Neuronal stem cell (in vitro differentiated cells): ENCODE measurements at regions not wholly inside any gene's neighbourhood (a gene's known extent, or its start where the extent isn't known, plus 50 kb on each side); places are given as distances from the start of the nearest gene placed in this dataset.

Source experiments
- DNase-seq: peaks from one replicate; pipeline ENCODE4 v3.0.0-alpha.2; 2013; ENCODE audit warnings: low spot score
- H2AFZ ChIP-seq: one replicate; pipeline ENCODE4 v1.6.1; 2013; ENCODE audit warnings: mild to moderate bottlenecking, low read length, inconsistent platforms
- H2AK5ac ChIP-seq: 2 replicates; pipeline ENCODE4 v1.6.1; 2013; ENCODE audit warnings: low read depth, mild to moderate bottlenecking, inconsistent platforms, low read length, moderate library complexity, mixed read lengths
- H2BK120ac ChIP-seq: 2 replicates; pipeline ENCODE4 v1.6.1; 2013; ENCODE audit warnings: low read depth, mild to moderate bottlenecking, inconsistent platforms, low read length, moderate library complexity, mixed read lengths
- H2BK12ac ChIP-seq: one replicate; pipeline ENCODE4 v1.6.1; 2013; ENCODE audit warnings: low read length, inconsistent platforms
- H2BK15ac ChIP-seq: 2 replicates; pipeline ENCODE4 v1.6.1; 2013; ENCODE audit warnings: mild to moderate bottlenecking, low read length, inconsistent platforms, mixed read lengths
- H2BK5ac ChIP-seq: one replicate; pipeline ENCODE4 v1.6.1; 2013; ENCODE audit warnings: inconsistent platforms, mild to moderate bottlenecking, low read length, moderate library complexity
- H3K14ac ChIP-seq: one replicate; pipeline ENCODE4 v1.6.1; 2013; ENCODE audit warnings: low read length, inconsistent platforms
- H3K18ac ChIP-seq: 2 replicates; pipeline ENCODE4 v1.6.1; 2013; ENCODE audit warnings: low read length, inconsistent platforms
- H3K23ac ChIP-seq: 2 replicates; pipeline ENCODE4 v1.6.1; 2013; ENCODE audit warnings: low read depth, mild to moderate bottlenecking, mixed read lengths, low read length, inconsistent platforms; ENCODE audit not compliant: poor library complexity
- H3K27ac ChIP-seq: replicated peaks from 3 replicates; pipeline ENCODE4 v1.5.1; 2013; ENCODE audit warnings: low read length, inconsistent platforms
- H3K27me3 ChIP-seq, 3 experiments: 2 replicates each; pipeline ENCODE4 v1.6.1; 2013; ENCODE audit warnings: low read length in 3 of 3, mild to moderate bottlenecking in 2 of 3, inconsistent platforms in 1 of 3, low read depth in 1 of 3, mixed read lengths in 1 of 3, moderate library complexity in 1 of 3; ENCODE audit not compliant: control insufficient read depth in 3 of 3, insufficient read depth in 3 of 3
- H3K36me3 ChIP-seq, 2 donors: replicated peaks in 1 of 2; 2 replicates each; pipeline ENCODE4 v1.6.1; 2013; ENCODE audit warnings: low read length in 2 of 2; ENCODE audit not compliant: control insufficient read depth in 2 of 2, insufficient read depth in 2 of 2
- H3K4ac ChIP-seq: 2 replicates; pipeline ENCODE4 v1.6.1; 2013; ENCODE audit warnings: inconsistent platforms, mild to moderate bottlenecking, low read length, moderate library complexity
- H3K4me1 ChIP-seq, 2 donors: 1 replicate in 1 of 2; 2 replicates in 1 of 2; pipeline ENCODE4 v1.6.1; 2013; ENCODE audit warnings: low read length in 2 of 2, low read depth in 1 of 2; ENCODE audit not compliant: control insufficient read depth in 2 of 2, insufficient read depth in 1 of 2
- H3K4me2 ChIP-seq: one replicate; pipeline ENCODE4 v1.6.1; 2013; ENCODE audit warnings: mild to moderate bottlenecking, low read length, inconsistent platforms; ENCODE audit not compliant: insufficient read depth, poor library complexity, severe bottlenecking
- H3K4me3 ChIP-seq, 2 donors: 2 replicates each; pipeline ENCODE4 v1.5.1; 2013; ENCODE audit warnings: low read length in 2 of 2, mild to moderate bottlenecking in 2 of 2, inconsistent platforms in 1 of 2, moderate library complexity in 1 of 2
- H3K79me1 ChIP-seq: one replicate; pipeline ENCODE4 v1.6.1; 2013; ENCODE audit warnings: low read depth, mild to moderate bottlenecking, inconsistent platforms, low read length, moderate library complexity
- H3K9ac ChIP-seq: one replicate; pipeline ENCODE4 v1.6.1; 2013; ENCODE audit warnings: mild to moderate bottlenecking, low read depth, low read length, inconsistent platforms; ENCODE audit not compliant: poor library complexity
- H3K9me3 ChIP-seq, 2 donors: replicated peaks in 1 of 2; 2 replicates each; pipeline versions ENCODE3 to v1.6.1; 2013; ENCODE audit warnings: low read length in 2 of 2, mild to moderate bottlenecking in 2 of 2, inconsistent platforms in 1 of 2, low read depth in 1 of 2, mixed read lengths in 1 of 2, moderate library complexity in 1 of 2; ENCODE audit not compliant: control insufficient read depth in 2 of 2, insufficient read depth in 1 of 2
- H4K8ac ChIP-seq: one replicate; pipeline ENCODE4 v1.6.1; 2013; ENCODE audit warnings: low read depth, mild to moderate bottlenecking, inconsistent platforms, low read length, moderate library complexity
- H4K91ac ChIP-seq: one replicate; pipeline ENCODE4 v1.6.1; 2013; ENCODE audit warnings: low read length, low read depth, mild to moderate bottlenecking, inconsistent platforms; ENCODE audit not compliant: poor library complexity
- WGBS, 2 donors: extraction: QIAGEN DNeasy Blood & Tissue Kit; methylation state at CpG; one replicate each; pipeline ENCODE4 v1.1.7; 2013; ENCODE audit warnings: missing lambda C conversion rate in 2 of 2, mixed read lengths in 1 of 2; ENCODE audit not compliant: insufficient read length in 2 of 2, insufficient replicate concordance in 1 of 2; ENCODE audit errors: extremely low coverage in 2 of 2; 5-methylcytosine and 5-hydroxymethylcytosine counted together

DNA sequence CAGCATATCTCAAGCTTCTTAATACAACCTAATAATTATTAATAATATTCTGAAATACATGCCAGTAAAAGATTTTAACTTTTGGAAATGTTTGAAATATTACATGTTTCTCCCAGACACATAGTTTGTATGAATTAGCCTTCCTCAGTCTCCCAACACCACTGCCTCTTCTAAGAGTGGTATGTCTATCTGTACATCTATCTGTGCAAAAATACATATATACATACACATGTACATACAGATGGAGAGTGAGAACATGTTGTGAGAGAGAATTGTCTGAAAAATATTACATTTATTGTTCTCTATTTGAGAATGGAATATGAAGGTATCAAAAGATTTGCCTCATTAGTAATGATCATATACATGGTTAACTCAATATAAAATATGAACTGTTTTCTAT is 1567.2 kb upstream of the PRR20A start:
- Histone ChIP-seq H2AK5ac (no peak overlapping the region), H3K23ac (no peak overlapping the region), H2BK5ac (no peak overlapping the region), H3K4ac (no peak overlapping the region), H3K9ac (no peak overlapping the region), H4K91ac (no peak overlapping the region), H3K27ac (no peak overlapping the region), H3K4me1 (peaks cover 0 to 3% of the 10 kb centered on the region in 2 donors), H2BK15ac (no peak overlapping the region), H3K9me3 (no peaks in the 10 kb centered on the region), H3K18ac (no peak overlapping the region), H4K8ac (no peak overlapping the region), H3K4me2 (no peak overlapping the region), H3K14ac (no peak overlapping the region), H3K4me3 (no peak overlapping the region), H2AFZ (no peak overlapping the region), H2BK120ac (no peak overlapping the region), H2BK12ac (no peak overlapping the region), H3K27me3 (no peaks in the 10 kb centered on the region), H3K79me1 (no peaks in the 10 kb centered on the region), H3K36me3 (no peaks in the 10 kb centered on the region)
- DNase-seq: no peak

DNA sequence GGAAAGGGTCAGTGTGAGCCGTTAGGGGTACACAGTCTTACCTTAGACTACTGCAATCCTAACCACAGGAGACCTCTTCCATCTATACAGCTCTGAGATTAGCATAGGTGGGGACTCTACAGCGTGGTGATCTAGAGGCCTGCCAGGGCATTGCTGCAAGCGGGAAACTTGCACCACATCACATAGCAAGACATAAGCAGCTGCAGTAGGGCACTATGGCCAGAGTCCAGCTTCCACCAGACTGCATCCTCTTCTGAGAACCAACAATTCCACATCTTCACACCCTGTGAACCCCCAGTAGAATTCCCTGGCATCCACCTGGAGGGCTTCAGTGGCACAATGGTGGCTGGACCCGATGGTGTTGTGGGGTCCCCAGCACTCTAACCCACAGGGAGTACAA is 1564.3 kb upstream of the PRR20A start:
- no peaks in the 10 kb centered on the region for H3K27me3 ChIP-seq
- H3K4me1 ChIP-seq: peaks cover 0 to 3% of the 10 kb centered on the region in 2 donors
- no peak overlapping the region for H2BK5ac ChIP-seq
- H2AK5ac ChIP-seq: no peak overlapping the region
- no peak for DNase-seq
- H3K4me2 ChIP-seq: no peak overlapping the region
- H3K9ac ChIP-seq: no peak overlapping the region
- no peak overlapping the region for H3K14ac ChIP-seq
- H3K27ac ChIP-seq: no peak overlapping the region
- H3K36me3 ChIP-seq: no peaks in the 10 kb centered on the region
- H2BK12ac ChIP-seq: no peak overlapping the region
- no peak overlapping the region for H2BK15ac ChIP-seq
- no CpG with 5 or more reads among the region's 4 CpGs for WGBS, 2 donors
- no peaks in the 10 kb centered on the region for H3K79me1 ChIP-seq
- H2BK120ac ChIP-seq: no peak overlapping the region
- no peak overlapping the region for H4K8ac ChIP-seq
- H3K4ac ChIP-seq: no peak overlapping the region
- H4K91ac ChIP-seq: no peak overlapping the region
- H3K18ac ChIP-seq: peak overlapping the region; percentile 45
- H3K4me3 ChIP-seq: no peak overlapping the region
- H2AFZ ChIP-seq: peak overlapping the region; percentile 82
- no peak overlapping the region for H3K23ac ChIP-seq
- no peaks in the 10 kb centered on the region for H3K9me3 ChIP-seq

DNA sequence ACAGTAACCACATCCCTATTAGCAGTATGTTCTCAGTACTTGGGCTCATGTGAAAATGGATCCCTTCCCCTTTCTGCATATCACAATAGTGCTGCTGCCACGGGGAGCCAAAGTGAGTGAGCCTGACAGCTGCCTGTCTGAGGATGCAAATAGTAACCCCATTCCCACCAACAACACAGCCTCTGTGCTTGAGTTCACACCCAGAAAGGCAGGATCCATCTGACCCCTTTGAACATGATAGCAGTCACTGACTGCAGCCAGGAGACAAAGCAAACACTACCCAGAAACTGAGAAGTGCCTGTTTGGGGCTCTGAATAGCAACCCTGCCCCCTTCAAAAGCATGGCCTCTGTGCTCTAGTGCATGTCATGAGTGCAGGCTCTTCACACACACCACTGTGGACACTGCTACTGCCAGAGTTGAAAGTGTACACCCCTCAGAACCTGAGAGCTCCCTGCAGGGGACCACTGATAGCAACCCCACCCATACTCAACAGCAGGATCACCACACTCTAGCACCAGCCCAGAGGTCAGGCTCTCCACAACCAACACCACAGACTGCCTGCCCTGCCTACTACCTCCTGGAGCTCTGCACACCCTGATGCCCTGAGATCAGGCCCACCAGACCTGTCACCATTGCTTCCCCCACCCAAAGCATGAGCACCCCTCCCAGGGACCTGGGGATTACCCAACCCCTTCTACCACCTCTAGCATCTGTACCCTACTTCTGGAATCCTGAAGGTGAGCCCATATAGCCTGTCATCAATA is 1563.5 kb upstream of the PRR20A start:
- whole genome bisulfite sequencing, 2 donors: no CpG with 5 or more reads among the region's 1 CpG
- Histone ChIP-seq H3K27ac (no peak overlapping the region), H3K36me3 (no peaks in the 10 kb centered on the region), H2BK12ac (no peak overlapping the region), H3K9ac (no peak overlapping the region), H3K27me3 (no peaks in the 10 kb centered on the region), H2BK120ac (no peak overlapping the region), H3K14ac (no peak overlapping the region), H4K91ac (no peak overlapping the region), H2AFZ (peak overlapping the region; percentile 82), H3K18ac (peak overlapping the region; percentile 51), H3K4me1 (peaks cover 0 to 3% of the 10 kb centered on the region in 2 donors), H3K23ac (peak overlapping the region; percentile 55), H2BK5ac (no peak overlapping the region), H3K4me2 (no peak overlapping the region), H2BK15ac (no peak overlapping the region), H3K9me3 (no peaks in the 10 kb centered on the region), H3K4me3 (no peak overlapping the region), H3K4ac (peak overlapping the region; percentile 27), H4K8ac (no peak overlapping the region), H2AK5ac (no peak overlapping the region), H3K79me1 (no peaks in the 10 kb centered on the region)
- DNase-seq: no peak

DNA sequence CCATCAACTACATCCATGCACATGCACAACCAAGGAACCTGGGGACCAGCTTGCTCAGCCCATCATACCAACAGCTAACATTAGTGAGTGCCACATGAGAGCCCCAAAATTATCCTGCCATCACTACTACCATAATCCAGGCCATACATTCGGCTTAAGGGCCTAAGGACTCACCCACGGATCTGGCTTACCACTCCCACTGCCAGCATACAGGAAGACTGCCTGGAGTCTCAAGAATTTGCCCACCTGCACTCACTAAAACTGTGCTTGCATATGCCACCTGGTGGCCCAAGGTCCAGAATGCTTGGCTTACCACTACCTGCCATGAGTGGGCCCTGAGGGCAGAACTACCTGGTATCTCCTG is 1562.9 kb upstream of the PRR20A start:
- Histone ChIP-seq H3K9ac (no peak overlapping the region), H2BK120ac (no peak overlapping the region), H3K4me1 (peaks cover 0 to 3% of the 10 kb centered on the region in 2 donors), H3K14ac (no peak overlapping the region), H3K9me3 (no peaks in the 10 kb centered on the region), H3K4ac (no peak overlapping the region), H2BK5ac (no peak overlapping the region), H3K23ac (peak overlapping the region; percentile 55), H3K27ac (no peak overlapping the region), H3K36me3 (no peaks in the 10 kb centered on the region), H3K4me3 (no peak overlapping the region), H3K4me2 (no peak overlapping the region), H2BK15ac (no peak overlapping the region), H4K8ac (no peak overlapping the region), H3K27me3 (no peaks in the 10 kb centered on the region), H3K79me1 (no peaks in the 10 kb centered on the region), H2BK12ac (no peak overlapping the region), H2AK5ac (no peak overlapping the region), H3K18ac (peak overlapping the region; percentile 38), H2AFZ (peak overlapping the region; percentile 82), H4K91ac (no peak overlapping the region)
- no peak for DNase-seq
- no CpG with 5 or more reads among the region's 2 CpGs for WGBS, 2 donors
